ENCODE measurements at regions not wholly inside any gene's neighbourhood (a gene's known extent, or its start where the extent isn't known, plus 50 kb on each side); places are given as distances from the start of the nearest gene placed in this dataset.

DNA sequence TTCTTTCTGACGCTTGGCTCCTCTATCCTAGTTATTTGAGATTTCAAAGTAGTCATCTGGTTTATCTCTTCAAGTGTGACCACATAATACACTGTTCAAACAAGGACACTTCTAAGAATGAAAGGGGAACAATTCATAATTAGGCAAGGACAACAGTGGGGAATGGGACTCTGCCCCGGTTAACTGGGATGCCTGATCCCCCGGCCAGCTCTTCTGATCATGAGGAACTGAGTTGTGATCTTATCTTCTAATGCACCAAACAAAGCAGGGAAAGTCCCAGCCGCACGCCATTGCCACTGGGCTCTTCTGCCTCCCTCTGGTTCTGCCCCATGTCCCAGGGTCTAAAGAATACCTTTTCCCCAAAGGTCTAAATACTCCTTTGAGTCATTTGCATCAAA, 158.2 kb upstream of the IRF2BP2 start:
- no TSS peak for BruUV-seq (replicated peaks)
- Histone ChIP-seq H3K9ac (ENCODE audit: low read length) (no peak overlapping the region), H3K79me2 (ENCODE audit: insufficient read depth, low read length) (no peaks in the 10 kb centered on the region), H3K4me2 (ENCODE audit: low read length) (no peak overlapping the region), H3K9me3 (ENCODE audit: control insufficient read depth in 1 of 2, insufficient read depth in 1 of 2, low read depth in 1 of 2, low read length in 2 of 2) (no peaks in the 10 kb centered on the region), H4K20me1 (ENCODE audit: insufficient read depth) (no peaks in the 10 kb centered on the region), H3K9me2 (ENCODE audit: insufficient read depth) (no peaks in the 10 kb centered on the region), H3K4me1 (ENCODE audit: control insufficient read depth in 1 of 2, insufficient read depth in 2 of 2, low read length in 2 of 2) (peaks cover 14 to 17% of the 10 kb centered on the region in 2 experiments), H3K4me3 (replicated peaks in 1 of 2; ENCODE audit: low read depth in 1 of 2, low read length in 2 of 2) (no peak overlapping the region), H3K27me3 (ENCODE audit: insufficient read depth, low read length) (peaks cover 35% of the 10 kb centered on the region; the same call in 1 of the 2 replicates), H3K27ac (ENCODE audit: low read depth, low read length) (no peak overlapping the region), H3K36me3 (ENCODE audit: control insufficient read depth in 1 of 2, insufficient read depth in 2 of 2, low read length in 2 of 2) (no peaks in the 10 kb centered on the region), H2AFZ (ENCODE audit: low read depth, low read length, poor library complexity, severe bottlenecking) (no peak overlapping the region)
- CTCF ChIA-PET = no interaction called here
- POLR2A ChIA-PET = no interaction called here
- DNase-seq (ENCODE audit: low read depth, low spot score) (no peak), ATAC-seq (no peak)
- intact Hi-C loops (cut with micrococcal nuclease) = no loop called here
- TF ChIP-seq JUND (IDR thresholded peaks at IDR 0.05) = no peak
- TF ChIP-seq CTCF (IDR thresholded peaks at IDR 0.05 in 2 of 3, conservative IDR thresholded peaks at IDR 0.05 in 1 of 3; ENCODE audit: borderline replicate concordance in 1 of 3, insufficient read depth in 1 of 3, low read depth in 2 of 3, low read length in 2 of 3) = no peak
- no peak for TF ChIP-seq TCF7L2 (IDR thresholded peaks at IDR 0.05; ENCODE audit: borderline replicate concordance, extremely low read depth, insufficient read depth, insufficient read length)
- TF ChIP-seq POLR2AphosphoS5 (IDR thresholded peaks at IDR 0.05; ENCODE audit: low read depth, low read length) = no peak
- TF ChIP-seq CEBPB (IDR thresholded peaks at IDR 0.05; ENCODE audit: low read depth) = no peak
- TF ChIP-seq ZNF274 (IDR thresholded peaks at IDR 0.05; ENCODE audit: low read depth, low read length) = no peak
- no peak for TF ChIP-seq EZH2 (IDR thresholded peaks at IDR 0.05)
- RAD21 ChIA-PET (ENCODE audit: low non-redundant PET in 1 of 2, low total read pairs in 2 of 2, uncharacterized antibody in 2 of 2, unreplicated experiment in 2 of 2) = no interaction called here

DNA sequence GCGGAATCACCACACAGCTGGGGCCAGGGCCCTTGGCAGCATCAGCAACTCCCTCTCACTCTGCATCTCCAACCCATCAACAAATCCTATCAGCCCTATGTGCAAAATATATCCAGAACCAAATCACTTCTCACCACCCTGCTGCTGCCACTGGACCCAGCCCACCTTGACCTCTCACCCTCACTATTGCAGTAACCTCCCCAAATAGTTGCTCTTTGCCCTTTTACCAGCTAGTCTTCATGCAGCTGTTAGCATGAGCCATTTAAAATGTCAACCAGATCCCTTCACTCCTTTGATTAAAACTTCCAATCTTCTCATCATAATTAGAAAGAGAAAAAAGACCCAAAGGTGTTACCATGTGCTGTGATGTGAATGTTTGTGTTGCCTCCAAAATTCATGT, 155.7 kb upstream of the IRF2BP2 start:
- Histone ChIP-seq H3K4me3 (replicated peaks in 1 of 2; ENCODE audit: low read depth in 1 of 2, low read length in 2 of 2) (no peak overlapping the region), H3K4me1 (ENCODE audit: control insufficient read depth in 1 of 2, insufficient read depth in 2 of 2, low read length in 2 of 2) (no peaks in the 10 kb centered on the region; a peak in 1 of 4 replicates), H3K9me3 (ENCODE audit: control insufficient read depth in 1 of 2, insufficient read depth in 1 of 2, low read depth in 1 of 2, low read length in 2 of 2) (no peaks in the 10 kb centered on the region), H3K79me2 (ENCODE audit: insufficient read depth, low read length) (no peaks in the 10 kb centered on the region), H2AFZ (ENCODE audit: low read depth, low read length, poor library complexity, severe bottlenecking) (no peak overlapping the region), H3K27me3 (ENCODE audit: insufficient read depth, low read length) (peaks cover 29% of the 10 kb centered on the region; the same call in 1 of the 2 replicates), H3K4me2 (ENCODE audit: low read length) (no peak overlapping the region), H3K36me3 (ENCODE audit: control insufficient read depth in 1 of 2, insufficient read depth in 2 of 2, low read length in 2 of 2) (no peaks in the 10 kb centered on the region), H3K27ac (ENCODE audit: low read depth, low read length) (no peak overlapping the region), H4K20me1 (ENCODE audit: insufficient read depth) (no peaks in the 10 kb centered on the region), H3K9me2 (ENCODE audit: insufficient read depth) (no peaks in the 10 kb centered on the region), H3K9ac (ENCODE audit: low read length) (no peak overlapping the region)
- ChIA-PET CTCF (no interaction called here), RAD21 (ENCODE audit: low non-redundant PET in 1 of 2, low total read pairs in 2 of 2, uncharacterized antibody in 2 of 2, unreplicated experiment in 2 of 2) (no interaction called here), POLR2A (interaction anchor here (0.6 kb wide), 1 partner anchor 162 kb away, joined by 3 read pairs; no protein-coding TSS in a partner anchor)
- TF ChIP-seq ZNF274 (IDR thresholded peaks at IDR 0.05; ENCODE audit: low read depth, low read length) (no peak), RAD21 (IDR thresholded peaks at IDR 0.05; ENCODE audit: low read depth) (no peak)
- BruUV-seq (replicated peaks) = no TSS peak
- intact Hi-C loops (cut with micrococcal nuclease) = no loop called here
- DNase-seq (ENCODE audit: low read depth, low spot score) = no peak
- no peak for ATAC-seq
